HepG2 (cell line): ENCODE measurements at regions not wholly inside any gene's neighbourhood (a gene's known extent, or its start where the extent isn't known, plus 50 kb on each side); places are given as distances from the start of the nearest gene placed in this dataset.
A peak's percentile ranks its signal among the peaks of the same experiment; 100 is the strongest.

ENCODE experiments used
- CHCHD3 ChIP-seq: sonication (generic); formaldehyde crosslinking; IDR thresholded peaks from 2 replicates; pipeline ENCODE4 v1.8.0; 2022; ENCODE audit warnings: mild to moderate bottlenecking, missing genetic modification reagents, moderate library complexity
- ERF ChIP-seq: IDR thresholded peaks from 2 replicates; pipeline ENCODE4 v1.6.1; 2018; ENCODE audit warnings: missing biosample characterization, missing genetic modification reagents
- ETV6 ChIP-seq: sonication (generic); formaldehyde crosslinking; conservative IDR thresholded peaks from 2 replicates; pipeline ENCODE4 v1.4.0; 2020; ENCODE audit warnings: missing genetic modification reagents
- FOSL2 ChIP-seq: sonication (generic); formaldehyde crosslinking; IDR thresholded peaks from 2 replicates; pipeline ENCODE4 v1.4.0; 2020; ENCODE audit warnings: missing genetic modification reagents
- GATAD2A ChIP-seq: IDR thresholded peaks from 2 replicates; pipeline ENCODE4 v1.6.1; 2016
- GFI1 ChIP-seq: sonication (generic); formaldehyde crosslinking; IDR thresholded peaks from 2 replicates; pipeline ENCODE4 v1.5.0; 2020; ENCODE audit warnings: missing genetic modification reagents, mild to moderate bottlenecking, borderline replicate concordance
- HNRNPL ChIP-seq: fragments of 200-400 bp; formaldehyde crosslinking; IDR thresholded peaks from 2 replicates; pipeline ENCODE4 v1.6.1; 2017; ENCODE audit warnings: mild to moderate bottlenecking, low read depth, low read length
- MEIS1 ChIP-seq: sonication (generic); formaldehyde crosslinking; IDR thresholded peaks from 2 replicates; pipeline ENCODE4 v1.9.0; 2021; ENCODE audit warnings: mild to moderate bottlenecking, missing genetic modification reagents, moderate library complexity, borderline replicate concordance
- NR2C2 ChIP-seq: sonication (generic); formaldehyde crosslinking; IDR thresholded peaks from 2 replicates; pipeline ENCODE4 v1.4.0; 2020; ENCODE audit warnings: missing genetic modification reagents, mild to moderate bottlenecking, moderate library complexity, borderline replicate concordance
- SIX4 ChIP-seq: sonication (generic); formaldehyde crosslinking; IDR thresholded peaks from 2 replicates; pipeline ENCODE4 v1.4.0; 2020; ENCODE audit warnings: missing genetic modification reagents
- SMAD3 ChIP-seq: sonication (generic); formaldehyde crosslinking; IDR thresholded peaks from 2 replicates; pipeline ENCODE4 v1.4.0; 2020; ENCODE audit warnings: missing genetic modification reagents
- SP1 ChIP-seq, 2 experiments: fragments of 450-650 bp in 1 of 2; sonication (generic) in 1 of 2; formaldehyde crosslinking in 1 of 2; IDR thresholded peaks; 2 replicates each; pipeline versions ENCODE4 v1.4.0 to v1.6.1; 2016 to 2020; ENCODE audit warnings: missing genetic modification reagents in 1 of 2
- SRF ChIP-seq: IDR thresholded peaks from 2 replicates; pipeline ENCODE4 v1.6.1; 2011; ENCODE audit warnings: mild to moderate bottlenecking, low read depth, low read length, moderate library complexity
- ZFP62 ChIP-seq: sonication (generic); formaldehyde crosslinking; IDR thresholded peaks from 2 replicates; pipeline ENCODE4 v1.4.0; 2020; ENCODE audit warnings: missing genetic modification reagents
- ZNF235 ChIP-seq: sonication (generic); formaldehyde crosslinking; IDR thresholded peaks from 2 replicates; pipeline ENCODE4 v1.8.1; 2023; ENCODE audit warnings: mild to moderate bottlenecking, missing genetic modification reagents, borderline replicate concordance
- ZNF331 ChIP-seq: sonication (generic); formaldehyde crosslinking; IDR thresholded peaks from 2 replicates; pipeline ENCODE4 v1.4.0; 2020; ENCODE audit warnings: missing genetic modification reagents
- ZNF510 ChIP-seq: sonication (generic); formaldehyde crosslinking; IDR thresholded peaks from 2 replicates; pipeline ENCODE4 v1.4.0; 2020; ENCODE audit warnings: low read depth, mild to moderate bottlenecking, missing genetic modification reagents
- ZNF543 ChIP-seq: sonication (generic); formaldehyde crosslinking; IDR thresholded peaks from 2 replicates; pipeline ENCODE4 v1.4.0; 2020; ENCODE audit warnings: mild to moderate bottlenecking, missing genetic modification reagents
- ZNF546 ChIP-seq: sonication (generic); formaldehyde crosslinking; conservative IDR thresholded peaks from 2 replicates; pipeline ENCODE4 v1.8.1; 2023; ENCODE audit warnings: mild to moderate bottlenecking, missing genetic modification reagents
- ZNF619 ChIP-seq: sonication (generic); formaldehyde crosslinking; IDR thresholded peaks from 2 replicates; pipeline ENCODE4 v1.4.0; 2020; ENCODE audit warnings: mild to moderate bottlenecking, missing genetic modification reagents
- ZNF879 ChIP-seq: sonication (generic); formaldehyde crosslinking; IDR thresholded peaks from 2 replicates; pipeline ENCODE4 v1.8.1; 2023; ENCODE audit warnings: missing genetic modification reagents
- TF ChIP-seq, protein P1 (sequence below): sonication (generic); formaldehyde crosslinking; IDR thresholded peaks from 2 replicates; pipeline ENCODE4 v1.8.0; 2022; ENCODE audit warnings: missing genetic modification reagents, mild to moderate bottlenecking, borderline replicate concordance
- TF ChIP-seq, protein P2 (sequence below): sonication (generic); formaldehyde crosslinking; IDR thresholded peaks from 2 replicates; pipeline ENCODE4 v1.4.0; 2020; ENCODE audit warnings: missing genetic modification reagents, mild to moderate bottlenecking, borderline replicate concordance
- TF ChIP-seq, protein P3 (sequence below): sonication (generic); formaldehyde crosslinking; IDR thresholded peaks from 2 replicates; pipeline ENCODE4 v1.4.0; 2020; ENCODE audit warnings: mild to moderate bottlenecking, missing genetic modification reagents
- TF ChIP-seq, protein P4 (sequence below): sonication (generic); formaldehyde crosslinking; IDR thresholded peaks from 2 replicates; pipeline ENCODE4 v1.4.0; 2020; ENCODE audit warnings: mild to moderate bottlenecking, missing genetic modification reagents

DNA sequence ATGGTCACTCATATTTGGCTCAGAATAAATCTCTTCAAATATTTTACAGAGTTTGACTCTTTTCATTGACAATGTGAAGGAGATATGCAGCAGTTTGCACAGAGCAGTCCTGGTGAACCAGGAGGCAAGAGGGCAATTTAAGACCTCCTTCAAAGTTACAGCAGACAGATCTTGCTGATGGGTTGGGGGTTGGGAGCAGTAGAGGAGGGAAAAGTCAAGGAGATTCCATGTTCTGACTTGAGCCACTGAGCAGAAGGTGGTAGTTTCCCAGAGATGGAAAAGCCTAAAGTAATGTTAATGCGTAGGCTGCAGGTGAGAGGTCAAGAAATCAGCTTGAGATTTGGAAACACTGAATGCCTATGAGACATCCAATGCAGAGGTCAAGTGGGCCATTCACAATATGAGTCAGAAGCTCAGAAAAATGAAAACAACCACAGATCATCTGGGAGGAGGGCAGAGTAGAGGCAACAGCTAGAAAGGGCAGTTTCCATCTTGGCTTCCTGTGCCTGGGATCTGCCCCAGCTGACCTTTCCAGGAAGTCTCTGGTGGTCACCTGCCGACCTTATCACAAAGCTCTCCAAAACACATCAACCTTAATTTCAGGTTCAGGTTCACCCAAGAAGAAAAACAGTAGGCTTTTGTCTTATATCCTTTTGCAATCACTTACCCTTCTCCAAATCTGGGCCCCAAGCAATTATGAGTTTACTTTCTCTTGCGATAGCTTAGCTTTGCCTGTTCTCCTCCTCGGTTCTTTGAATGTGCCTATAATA is 197.5 kb upstream of the ARL4C start (continued):
- TF ChIP-seq SIX4 (peak; percentile 73), MEIS1 (CRISPR knock-in tag) (peak; percentile 64; the same call in 1 of the 2 replicates), ZNF619 (CRISPR knock-in tag) (0 out of 2 replicates have a peak, but pooled peaks have one; percentile 66), SRF (no peak), ZNF546 (no peak), SP1 (IDR thresholded peaks at IDR 0.05) (no peak), SP1 (CRISPR knock-in tag; IDR thresholded peaks at IDR 0.05) (no peak), ETV6 (CRISPR knock-in tag) (0 out of 2 replicates have a peak, but pooled peaks have one; percentile 75), GATAD2A (CRISPR knock-in tag) (peak; percentile 93), NR2C2 (CRISPR knock-in tag) (peak; percentile 90), ZFP62 (CRISPR knock-in tag) (no peak), GFI1 (CRISPR knock-in tag) (peak; percentile 45; the same call in 1 of the 2 replicates), CHCHD3 (CRISPR knock-in tag) (no peak), SMAD3 (CRISPR knock-in tag) (peak; percentile 61), HNRNPL (no peak), ZNF543 (CRISPR knock-in tag) (0 out of 2 replicates have a peak, but pooled peaks have one; percentile 22), FOSL2 (CRISPR knock-in tag) (peak; percentile 97), ZNF879 (no peak), ZNF331 (peak; percentile 85), ZNF235 (CRISPR knock-in tag) (no peak), ERF (CRISPR knock-in tag) (peak; percentile 84), ZNF510 (CRISPR knock-in tag) (peak; percentile 86; the same call in 1 of the 2 replicates)
- TF ChIP-seq, protein P1, sequence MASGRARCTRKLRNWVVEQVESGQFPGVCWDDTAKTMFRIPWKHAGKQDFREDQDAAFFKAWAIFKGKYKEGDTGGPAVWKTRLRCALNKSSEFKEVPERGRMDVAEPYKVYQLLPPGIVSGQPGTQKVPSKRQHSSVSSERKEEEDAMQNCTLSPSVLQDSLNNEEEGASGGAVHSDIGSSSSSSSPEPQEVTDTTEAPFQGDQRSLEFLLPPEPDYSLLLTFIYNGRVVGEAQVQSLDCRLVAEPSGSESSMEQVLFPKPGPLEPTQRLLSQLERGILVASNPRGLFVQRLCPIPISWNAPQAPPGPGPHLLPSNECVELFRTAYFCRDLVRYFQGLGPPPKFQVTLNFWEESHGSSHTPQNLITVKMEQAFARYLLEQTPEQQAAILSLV (CRISPR knock-in tag): no peak
- TF ChIP-seq, protein P2, sequence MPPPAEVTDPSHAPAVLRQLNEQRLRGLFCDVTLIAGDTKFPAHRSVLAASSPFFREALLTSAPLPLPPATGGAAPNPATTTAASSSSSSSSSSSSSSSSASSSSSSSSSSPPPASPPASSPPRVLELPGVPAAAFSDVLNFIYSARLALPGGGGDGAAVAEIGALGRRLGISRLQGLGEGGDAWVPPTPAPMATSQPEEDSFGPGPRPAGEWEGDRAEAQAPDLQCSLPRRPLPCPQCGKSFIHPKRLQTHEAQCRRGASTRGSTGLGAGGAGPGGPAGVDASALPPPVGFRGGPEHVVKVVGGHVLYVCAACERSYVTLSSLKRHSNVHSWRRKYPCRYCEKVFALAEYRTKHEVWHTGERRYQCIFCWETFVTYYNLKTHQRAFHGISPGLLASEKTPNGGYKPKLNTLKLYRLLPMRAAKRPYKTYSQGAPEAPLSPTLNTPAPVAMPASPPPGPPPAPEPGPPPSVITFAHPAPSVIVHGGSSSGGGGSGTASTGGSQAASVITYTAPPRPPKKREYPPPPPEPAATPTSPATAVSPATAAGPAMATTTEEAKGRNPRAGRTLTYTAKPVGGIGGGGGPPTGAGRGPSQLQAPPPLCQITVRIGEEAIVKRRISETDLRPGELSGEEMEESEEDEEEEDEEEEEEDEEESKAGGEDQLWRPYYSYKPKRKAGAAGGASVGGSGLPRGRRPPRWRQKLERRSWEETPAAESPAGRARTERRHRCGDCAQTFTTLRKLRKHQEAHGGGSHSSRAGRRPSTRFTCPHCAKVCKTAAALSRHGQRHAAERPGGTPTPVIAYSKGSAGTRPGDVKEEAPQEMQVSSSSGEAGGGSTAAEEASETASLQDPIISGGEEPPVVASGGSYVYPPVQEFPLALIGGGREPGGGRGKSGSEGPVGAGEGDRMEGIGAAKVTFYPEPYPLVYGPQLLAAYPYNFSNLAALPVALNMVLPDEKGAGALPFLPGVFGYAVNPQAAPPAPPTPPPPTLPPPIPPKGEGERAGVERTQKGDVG (CRISPR knock-in tag): 0 out of 2 replicates have a peak, but pooled peaks have one; percentile 44
- TF ChIP-seq, protein P3, sequence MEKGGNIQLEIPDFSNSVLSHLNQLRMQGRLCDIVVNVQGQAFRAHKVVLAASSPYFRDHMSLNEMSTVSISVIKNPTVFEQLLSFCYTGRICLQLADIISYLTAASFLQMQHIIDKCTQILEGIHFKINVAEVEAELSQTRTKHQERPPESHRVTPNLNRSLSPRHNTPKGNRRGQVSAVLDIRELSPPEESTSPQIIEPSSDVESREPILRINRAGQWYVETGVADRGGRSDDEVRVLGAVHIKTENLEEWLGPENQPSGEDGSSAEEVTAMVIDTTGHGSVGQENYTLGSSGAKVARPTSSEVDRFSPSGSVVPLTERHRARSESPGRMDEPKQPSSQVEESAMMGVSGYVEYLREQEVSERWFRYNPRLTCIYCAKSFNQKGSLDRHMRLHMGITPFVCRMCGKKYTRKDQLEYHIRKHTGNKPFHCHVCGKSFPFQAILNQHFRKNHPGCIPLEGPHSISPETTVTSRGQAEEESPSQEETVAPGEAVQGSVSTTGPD (CRISPR knock-in tag): peak; percentile 55; the same call in 1 of the 2 replicates
- TF ChIP-seq, protein P4, sequence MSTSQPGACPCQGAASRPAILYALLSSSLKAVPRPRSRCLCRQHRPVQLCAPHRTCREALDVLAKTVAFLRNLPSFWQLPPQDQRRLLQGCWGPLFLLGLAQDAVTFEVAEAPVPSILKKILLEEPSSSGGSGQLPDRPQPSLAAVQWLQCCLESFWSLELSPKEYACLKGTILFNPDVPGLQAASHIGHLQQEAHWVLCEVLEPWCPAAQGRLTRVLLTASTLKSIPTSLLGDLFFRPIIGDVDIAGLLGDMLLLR: no peak
